Memory B cell (primary cell): ENCODE measurements at regions not wholly inside any gene's neighbourhood (a gene's known extent, or its start where the extent isn't known, plus 50 kb on each side); places are given as distances from the start of the nearest gene placed in this dataset.
"Not testable (repeated sequence)": the region's sequence is repeated elsewhere in the genome, so short reads cannot be mapped to it uniquely, and the experiment has no call there.

Experiments
- ATAC-seq: fragments of 150-1000 bp; cut with Tn5 transposase; 2 replicates; pipeline ENCODE4 v1.10.0; 2021; ENCODE audit warnings: low read depth, mild to moderate bottlenecking, moderate library complexity
- DNase-seq, 2 donors: peaks; one replicate each; pipeline ENCODE4 v3.0.0; 2022; ENCODE audit warnings: low spot score in 2 of 2
- H3K27ac Mint-ChIP-seq: one replicate; pipeline ENCODE4 v1.8.0; 2022; ENCODE audit warnings: mild to moderate bottlenecking, moderate library complexity, mixed read lengths
- H3K27me3 Mint-ChIP-seq: one replicate; pipeline ENCODE4 v1.8.0; 2022; ENCODE audit warnings: mixed read lengths
- H3K36me3 Mint-ChIP-seq: one replicate; pipeline ENCODE4 v1.8.0; 2022; ENCODE audit warnings: mild to moderate bottlenecking, mixed read lengths
- H3K4me1 Mint-ChIP-seq: one replicate; pipeline ENCODE4 v1.8.0; 2022; ENCODE audit warnings: mixed read lengths
- H3K4me3 Mint-ChIP-seq: one replicate; pipeline ENCODE4 v1.8.0; 2022; ENCODE audit warnings: mild to moderate bottlenecking, moderate library complexity, mixed read lengths
- H3K9me3 Mint-ChIP-seq: one replicate; pipeline ENCODE4 v1.8.0; 2022; ENCODE audit warnings: mixed read lengths

DNA sequence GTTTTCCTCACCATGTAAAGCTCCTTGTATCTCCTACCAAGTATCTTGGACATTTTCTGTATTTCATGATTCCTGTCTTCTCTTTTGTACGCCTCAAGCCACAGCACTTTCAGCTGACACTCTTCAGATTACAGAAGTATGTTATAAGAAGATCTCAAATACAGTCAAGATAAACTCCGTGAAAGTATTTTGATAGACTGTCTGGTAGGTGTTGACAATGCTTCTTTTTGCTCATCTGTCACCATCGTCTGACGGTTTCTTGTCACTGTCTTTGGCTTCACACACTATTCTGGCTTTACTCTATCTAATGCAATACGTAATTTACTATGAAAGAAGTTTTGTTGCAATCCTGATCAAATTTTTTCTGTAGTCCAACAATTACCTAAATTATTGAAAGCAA lies 294.5 kb upstream of the CDH12 start:
- ATAC-seq = no peak
- Mint-ChIP-seq H3K4me1 (no peaks in the 10 kb centered on the region), H3K27me3 (no peaks in the 10 kb centered on the region), H3K9me3 (peaks cover 4% of the 10 kb centered on the region), H3K36me3 (no peaks in the 10 kb centered on the region), H3K4me3 (no peak overlapping the region), H3K27ac (no peak overlapping the region)
- no peak for DNase-seq

GRCh38 chr5:23146183-23146582 lies 293.0 kb upstream of the CDH12 start:
- Mint-ChIP-seq H3K4me3 (no peak overlapping the region), H3K4me1 (no peaks in the 10 kb centered on the region), H3K27ac (no peak overlapping the region), H3K9me3 (peaks cover 4% of the 10 kb centered on the region), H3K36me3 (no peaks in the 10 kb centered on the region), H3K27me3 (no peaks in the 10 kb centered on the region)
- ATAC-seq (no peak), DNase-seq (no peak)

DNA sequence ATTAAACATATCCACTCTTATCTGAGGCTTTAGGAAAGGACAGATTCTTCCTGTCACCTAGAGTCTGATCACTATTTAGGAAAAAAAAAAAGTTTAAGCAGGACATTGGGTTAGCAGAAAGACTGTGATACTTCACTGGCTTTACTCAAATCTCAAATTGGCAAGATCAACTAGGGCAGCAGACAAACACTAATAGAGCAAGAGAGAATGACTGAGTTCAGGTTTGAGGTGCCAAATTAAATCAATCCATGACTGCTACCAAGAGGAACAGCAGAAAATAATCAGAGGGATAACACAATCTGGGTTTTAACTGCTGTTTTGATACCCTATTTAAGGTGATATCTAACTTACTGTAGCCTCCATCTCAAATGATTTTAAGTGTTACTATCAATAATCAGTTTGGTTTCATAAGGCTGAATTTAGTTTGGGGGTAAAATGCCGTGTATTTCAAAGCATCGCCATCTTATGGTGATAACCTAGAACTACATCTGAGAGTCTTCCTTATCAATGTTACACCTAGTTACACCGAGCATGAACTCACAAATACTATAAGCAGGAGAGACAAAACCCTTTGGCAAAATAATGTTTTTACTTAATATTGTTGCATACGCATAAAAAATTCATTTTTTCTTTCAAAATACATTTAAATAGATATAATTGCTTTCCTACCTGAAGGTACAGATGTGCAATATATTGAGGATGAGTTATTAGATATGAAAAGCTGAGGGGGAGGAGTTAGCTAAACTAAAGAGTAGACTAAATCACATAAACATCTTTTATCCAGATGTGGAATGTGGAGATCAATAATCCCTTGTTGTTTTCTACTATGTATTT lies 286.4 kb upstream of the CDH12 start:
- no peak for DNase-seq
- Mint-ChIP-seq H3K27ac (no peak overlapping the region), H3K27me3 (no peaks in the 10 kb centered on the region)

DNA sequence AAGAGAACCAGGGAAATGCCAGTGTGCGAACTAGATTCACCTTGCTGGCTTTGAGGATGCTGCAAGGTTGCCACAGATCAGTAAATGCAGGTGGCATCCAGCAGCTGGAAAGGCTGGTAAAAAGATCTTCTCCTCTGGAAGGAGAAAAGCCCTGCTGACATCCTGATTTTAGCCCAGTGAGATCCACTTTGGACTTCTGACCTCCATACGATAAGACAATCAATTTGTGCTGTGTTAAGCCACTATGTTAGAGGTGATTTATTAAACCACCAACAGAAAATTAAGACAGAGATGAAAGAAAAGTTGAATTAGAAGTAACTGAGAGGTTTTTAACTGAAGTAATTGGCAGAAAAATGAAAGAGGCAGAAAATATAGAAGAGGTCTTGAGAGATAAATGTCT lies 283.8 kb upstream of the CDH12 start:
- Mint-ChIP-seq H3K4me3 (no peak overlapping the region), H3K36me3 (no peaks in the 10 kb centered on the region), H3K27ac (no peak overlapping the region), H3K4me1 (peaks cover 2% of the 10 kb centered on the region), H3K9me3 (no peaks in the 10 kb centered on the region), H3K27me3 (no peaks in the 10 kb centered on the region)
- DNase-seq (no peak), ATAC-seq (no peak)

More for the DNA sequence above, 286.4 kb upstream of the CDH12 start:
- Mint-ChIP-seq H3K4me1 (peaks cover 2% of the 10 kb centered on the region), H3K36me3 (no peaks in the 10 kb centered on the region), H3K9me3 (peaks cover 2% of the 10 kb centered on the region), H3K4me3 (no peak overlapping the region)
- ATAC-seq = peak; percentile 35

GRCh38 chr5:23132231-23132630 lies 279.1 kb upstream of the CDH12 start:
- ATAC-seq = no peak
- no peaks in the 10 kb centered on the region for H3K36me3 Mint-ChIP-seq

GRCh38 chr5:23112237-23112636 lies 259.1 kb upstream of the CDH12 start:
- Mint-ChIP-seq H3K4me1 (no peaks in the 10 kb centered on the region), H3K27me3 (no peaks in the 10 kb centered on the region), H3K27ac (no peak overlapping the region), H3K9me3 (no peaks in the 10 kb centered on the region), H3K4me3 (no peak overlapping the region), H3K36me3 (no peaks in the 10 kb centered on the region)
- no peak for DNase-seq
- no peak for ATAC-seq

More at GRCh38 chr5:23132231-23132630, 279.1 kb upstream of the CDH12 start:
- H3K9me3 Mint-ChIP-seq = peaks cover 3% of the 10 kb centered on the region
- H3K27me3 Mint-ChIP-seq = no peaks in the 10 kb centered on the region
- H3K4me3 Mint-ChIP-seq = no peak overlapping the region
- no peak overlapping the region for H3K27ac Mint-ChIP-seq
- H3K4me1 Mint-ChIP-seq = no peaks in the 10 kb centered on the region
- DNase-seq = no peak

DNA sequence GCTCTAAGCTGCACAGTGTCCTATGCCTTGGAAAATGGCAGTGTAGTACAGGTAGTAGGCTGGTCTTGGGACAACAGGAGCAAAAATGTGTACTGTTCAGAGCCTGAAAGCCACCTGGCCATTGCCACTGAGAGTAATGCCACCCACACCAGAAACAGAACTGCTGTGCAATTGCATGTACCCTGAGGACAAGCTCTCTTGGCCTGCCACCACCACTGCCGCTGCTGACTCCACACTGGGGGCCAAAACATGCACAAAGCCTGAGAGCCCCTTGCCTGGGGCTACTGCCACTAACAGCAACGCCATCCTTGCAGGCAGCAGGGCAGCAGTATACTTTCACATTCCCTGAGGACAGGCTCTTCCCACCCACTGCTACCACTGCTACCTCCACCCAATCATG lies 251.9 kb upstream of the CDH12 start:
- no peaks in the 10 kb centered on the region for H3K36me3 Mint-ChIP-seq
- H3K4me1 Mint-ChIP-seq = no peaks in the 10 kb centered on the region
- H3K9me3 Mint-ChIP-seq = peaks cover 6% of the 10 kb centered on the region
- H3K4me3 Mint-ChIP-seq = no peak overlapping the region
- no peaks in the 10 kb centered on the region for H3K27me3 Mint-ChIP-seq
- H3K27ac Mint-ChIP-seq = no peak overlapping the region
- DNase-seq (no peak), ATAC-seq (no peak)

DNA sequence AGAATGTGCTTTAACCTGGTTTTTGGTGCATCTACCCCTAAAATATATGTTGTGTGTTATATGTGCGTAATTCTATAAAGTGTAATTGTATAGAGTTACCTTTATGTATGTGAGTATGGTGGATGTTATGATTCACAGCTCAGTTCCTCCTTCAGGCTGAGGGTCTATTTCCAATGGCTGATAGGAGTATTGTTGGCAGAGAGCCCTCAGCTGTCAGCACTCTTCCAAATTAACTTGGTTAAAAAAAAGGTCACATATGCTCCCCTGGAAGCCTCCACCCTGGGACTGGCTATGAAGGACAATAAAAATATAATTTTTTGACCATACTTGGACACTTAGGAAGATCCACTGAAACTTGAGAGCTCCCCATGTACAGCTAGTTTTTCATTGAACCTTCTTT lies 250.4 kb upstream of the CDH12 start:
- H3K27me3 Mint-ChIP-seq = no peaks in the 10 kb centered on the region
- no peak overlapping the region for H3K27ac Mint-ChIP-seq
- H3K4me1 Mint-ChIP-seq = no peaks in the 10 kb centered on the region
- DNase-seq (no peak), ATAC-seq (no peak)
- peaks cover 6% of the 10 kb centered on the region for H3K9me3 Mint-ChIP-seq
- no peaks in the 10 kb centered on the region for H3K36me3 Mint-ChIP-seq
- no peak overlapping the region for H3K4me3 Mint-ChIP-seq

- H3K9me3 Mint-ChIP-seq = not testable (repeated sequence)
Measured at GRCh38 chr5:23095418-23095817, 242.3 kb upstream of the CDH12 start.

GRCh38 chr5:23089286-23089685 lies 236.1 kb upstream of the CDH12 start:
- no peaks in the 10 kb centered on the region for H3K36me3 Mint-ChIP-seq
- no peaks in the 10 kb centered on the region for H3K27me3 Mint-ChIP-seq
- H3K4me3 Mint-ChIP-seq = no peak overlapping the region
- H3K4me1 Mint-ChIP-seq = no peaks in the 10 kb centered on the region
- H3K9me3 Mint-ChIP-seq = peaks cover 1% of the 10 kb centered on the region
- ATAC-seq = no peak
- H3K27ac Mint-ChIP-seq = no peak overlapping the region
- no peak for DNase-seq

More at GRCh38 chr5:23095418-23095817, 242.3 kb upstream of the CDH12 start:
- not testable (repeated sequence) for ATAC-seq, H3K27me3 Mint-ChIP-seq, DNase-seq, H3K36me3 Mint-ChIP-seq, H3K4me3 Mint-ChIP-seq, H3K4me1 Mint-ChIP-seq, H3K27ac Mint-ChIP-seq

GRCh38 chr5:23084815-23085214 lies 231.7 kb upstream of the CDH12 start:
- H3K4me1 Mint-ChIP-seq = no peaks in the 10 kb centered on the region
- peak in 1 of 2 donors; percentile 4 for DNase-seq
- H3K9me3 Mint-ChIP-seq = peaks cover 1% of the 10 kb centered on the region
- ATAC-seq = peak; percentile 98
- no peak overlapping the region for H3K27ac Mint-ChIP-seq
- no peaks in the 10 kb centered on the region for H3K27me3 Mint-ChIP-seq
- H3K36me3 Mint-ChIP-seq = no peaks in the 10 kb centered on the region
- H3K4me3 Mint-ChIP-seq = no peak overlapping the region

GRCh38 chr5:23072179-23072578 lies 219.0 kb upstream of the CDH12 start:
- no peak for DNase-seq
- no peaks in the 10 kb centered on the region for H3K4me1 Mint-ChIP-seq
- H3K27me3 Mint-ChIP-seq = no peaks in the 10 kb centered on the region
- no peaks in the 10 kb centered on the region for H3K36me3 Mint-ChIP-seq
- no peaks in the 10 kb centered on the region for H3K9me3 Mint-ChIP-seq
- H3K27ac Mint-ChIP-seq = no peak overlapping the region
- peak; percentile 94 for ATAC-seq
- H3K4me3 Mint-ChIP-seq = no peak overlapping the region

DNA sequence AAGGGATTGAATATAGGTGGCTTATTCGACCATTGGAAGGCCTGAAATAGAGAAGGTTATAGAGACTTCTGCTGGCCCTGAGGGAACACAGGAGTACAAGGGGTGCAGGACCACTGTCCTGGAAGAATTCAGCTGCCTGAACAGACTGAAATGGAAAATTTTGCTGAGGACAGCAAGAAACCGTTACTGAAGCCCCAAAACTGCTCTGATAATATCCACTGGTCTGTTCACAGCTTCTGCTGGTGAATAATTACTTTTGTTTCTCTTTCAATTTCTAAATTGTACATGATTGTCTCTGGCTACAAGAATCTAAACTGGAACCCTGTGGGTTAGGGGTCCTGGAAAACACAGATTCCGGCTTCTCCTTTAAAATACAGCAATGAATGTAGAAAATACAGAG lies 218.5 kb upstream of the CDH12 start:
- Mint-ChIP-seq H3K9me3 (no peaks in the 10 kb centered on the region), H3K27ac (no peak overlapping the region), H3K27me3 (no peaks in the 10 kb centered on the region), H3K4me1 (no peaks in the 10 kb centered on the region), H3K4me3 (peak overlapping the region; percentile 14), H3K36me3 (no peaks in the 10 kb centered on the region)
- DNase-seq = no peak
- peak; percentile 63 for ATAC-seq

- H3K4me3 Mint-ChIP-seq = no peak overlapping the region
- no peaks in the 10 kb centered on the region for H3K27me3 Mint-ChIP-seq
- ATAC-seq (no peak), DNase-seq (no peak)
- no peaks in the 10 kb centered on the region for H3K4me1 Mint-ChIP-seq
- H3K9me3 Mint-ChIP-seq = no peaks in the 10 kb centered on the region
- H3K27ac Mint-ChIP-seq = no peak overlapping the region
- H3K36me3 Mint-ChIP-seq = no peaks in the 10 kb centered on the region
Measured at GRCh38 chr5:23064710-23065109, 211.6 kb upstream of the CDH12 start.

- ATAC-seq (no peak), DNase-seq (no peak)
- H3K36me3 Mint-ChIP-seq = no peaks in the 10 kb centered on the region
- no peak overlapping the region for H3K4me3 Mint-ChIP-seq
- H3K9me3 Mint-ChIP-seq = peaks cover 3% of the 10 kb centered on the region
- H3K27ac Mint-ChIP-seq = no peak overlapping the region
- no peaks in the 10 kb centered on the region for H3K4me1 Mint-ChIP-seq
- no peaks in the 10 kb centered on the region for H3K27me3 Mint-ChIP-seq
Measured at GRCh38 chr5:23053846-23054245, 200.7 kb upstream of the CDH12 start.
